ENCODE measurements at regions not wholly inside any gene's neighbourhood (a gene's known extent, or its start where the extent isn't known, plus 50 kb on each side); places are given as distances from the start of the nearest gene placed in this dataset.

DNA sequence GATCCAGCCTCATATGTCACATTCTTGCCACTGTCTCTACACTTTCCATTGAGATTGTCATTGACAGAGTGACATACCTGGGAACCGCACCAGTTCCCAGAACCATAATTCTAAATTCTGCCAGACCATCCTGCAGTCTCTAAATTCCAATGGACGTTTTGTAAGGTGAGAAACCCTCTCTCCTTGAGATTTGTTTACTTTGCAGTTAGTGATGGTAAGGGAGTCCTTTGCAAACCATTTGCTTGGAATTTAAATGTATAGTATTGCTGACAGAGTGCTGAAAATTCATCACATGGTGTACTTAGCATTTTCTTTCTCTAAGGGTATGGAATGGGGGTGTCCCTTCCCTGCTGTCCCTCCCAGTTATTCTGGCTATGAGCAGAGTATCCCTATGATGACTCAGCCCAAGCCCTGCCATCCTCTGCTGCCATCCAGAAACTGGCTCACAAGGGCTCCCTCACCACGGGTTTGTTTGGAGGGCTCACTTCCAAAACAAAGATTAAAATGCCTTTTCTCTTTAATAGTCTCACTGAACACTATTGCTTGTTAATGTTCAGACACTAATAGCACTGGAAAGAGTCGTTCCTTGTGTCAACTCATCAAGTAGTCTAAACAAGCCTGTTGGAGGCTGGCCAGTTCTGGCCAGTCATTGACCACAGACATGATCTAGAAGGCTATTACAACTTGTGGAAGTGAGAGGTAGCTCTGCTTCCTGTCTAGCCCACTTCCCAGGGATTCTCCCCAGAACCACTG, 129.0 kb upstream of the HMGA2 start (continued):
- TF ChIP-seq MYBL2 (CRISPR knock-in tag; IDR thresholded peaks at IDR 0.05) (no peak), ATF6 (CRISPR knock-in tag; IDR thresholded peaks at IDR 0.05) (no peak), ZNF671 (CRISPR knock-in tag; IDR thresholded peaks at IDR 0.05) (no peak), AFF4 (CRISPR knock-in tag; IDR thresholded peaks at IDR 0.05; ENCODE audit: borderline replicate concordance) (no peak)
- TF ChIP-seq, protein P1, sequence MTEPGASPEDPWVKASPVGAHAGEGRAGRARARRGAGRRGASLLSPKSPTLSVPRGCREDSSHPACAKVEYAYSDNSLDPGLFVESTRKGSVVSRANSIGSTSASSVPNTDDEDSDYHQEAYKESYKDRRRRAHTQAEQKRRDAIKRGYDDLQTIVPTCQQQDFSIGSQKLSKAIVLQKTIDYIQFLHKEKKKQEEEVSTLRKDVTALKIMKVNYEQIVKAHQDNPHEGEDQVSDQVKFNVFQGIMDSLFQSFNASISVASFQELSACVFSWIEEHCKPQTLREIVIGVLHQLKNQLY (CRISPR knock-in tag; IDR thresholded peaks at IDR 0.05): no peak

DNA sequence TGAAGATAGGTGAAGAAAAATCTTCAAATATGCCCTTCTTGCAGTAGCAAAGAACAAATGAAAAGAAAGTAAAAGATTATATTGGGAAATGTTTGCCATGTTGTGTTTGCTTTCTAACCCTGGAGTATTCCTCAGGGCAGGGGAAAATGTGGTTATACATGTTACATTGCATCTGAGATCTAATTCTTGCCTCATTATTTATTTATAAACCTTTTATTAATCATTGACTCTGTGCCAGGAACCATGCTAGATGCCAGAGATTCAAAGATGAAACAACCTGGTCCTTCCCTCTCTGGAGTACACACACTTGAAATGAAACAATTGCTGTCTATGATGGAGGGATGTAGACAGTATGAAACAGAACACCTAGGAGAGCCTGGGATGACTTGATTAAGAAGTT, 128.1 kb upstream of the HMGA2 start:
- no peak for DNase-seq (ENCODE audit: low spot score)
- no peak for ATAC-seq
- Mint-ChIP-seq H3K4me1 (peaks cover 17% of the 10 kb centered on the region), H3K4me3 (no peak overlapping the region), H3K9me3 (peaks cover 7% of the 10 kb centered on the region; the same call in 1 of the 2 replicates), H3K36me3 (no peaks in the 10 kb centered on the region), H3K27me3 (ENCODE audit: low read depth) (no peaks in the 10 kb centered on the region), H3K27ac (no peak overlapping the region)
- ChIA-PET POLR2A (no interaction called here), CTCF (interaction anchor here (1.4 kb wide), 1 partner anchor 139 kb away, joined by 4 read pairs; no protein-coding TSS in a partner anchor)
- TF ChIP-seq RELA (CRISPR knock-in tag; IDR thresholded peaks at IDR 0.05; ENCODE audit: borderline replicate concordance): no peak
- no peak for TF ChIP-seq ATF6 (CRISPR knock-in tag; IDR thresholded peaks at IDR 0.05)
- TF ChIP-seq FOXJ3 (CRISPR knock-in tag; IDR thresholded peaks at IDR 0.05; ENCODE audit: borderline replicate concordance): no peak
- TF ChIP-seq, protein P2, sequence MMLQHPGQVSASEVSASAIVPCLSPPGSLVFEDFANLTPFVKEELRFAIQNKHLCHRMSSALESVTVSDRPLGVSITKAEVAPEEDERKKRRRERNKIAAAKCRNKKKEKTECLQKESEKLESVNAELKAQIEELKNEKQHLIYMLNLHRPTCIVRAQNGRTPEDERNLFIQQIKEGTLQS (CRISPR knock-in tag; conservative IDR thresholded peaks at IDR 0.05): no peak

- ATAC-seq: no peak
- Mint-ChIP-seq H3K36me3 (no peaks in the 10 kb centered on the region), H3K4me1 (peaks cover 17% of the 10 kb centered on the region), H3K4me3 (no peak overlapping the region), H3K27ac (no peak overlapping the region), H3K9me3 (peaks cover 11% of the 10 kb centered on the region; the same call in 1 of the 2 replicates), H3K27me3 (ENCODE audit: low read depth) (no peaks in the 10 kb centered on the region)
- CTCF ChIA-PET: no interaction called here
- DNase-seq (ENCODE audit: low spot score): no peak
- POLR2A ChIA-PET: no interaction called here
- no peak for TF ChIP-seq ZNF232 (CRISPR knock-in tag; IDR thresholded peaks at IDR 0.05)
- no peak for TF ChIP-seq FOXK1 (CRISPR knock-in tag; IDR thresholded peaks at IDR 0.05)
- TF ChIP-seq, protein P3, sequence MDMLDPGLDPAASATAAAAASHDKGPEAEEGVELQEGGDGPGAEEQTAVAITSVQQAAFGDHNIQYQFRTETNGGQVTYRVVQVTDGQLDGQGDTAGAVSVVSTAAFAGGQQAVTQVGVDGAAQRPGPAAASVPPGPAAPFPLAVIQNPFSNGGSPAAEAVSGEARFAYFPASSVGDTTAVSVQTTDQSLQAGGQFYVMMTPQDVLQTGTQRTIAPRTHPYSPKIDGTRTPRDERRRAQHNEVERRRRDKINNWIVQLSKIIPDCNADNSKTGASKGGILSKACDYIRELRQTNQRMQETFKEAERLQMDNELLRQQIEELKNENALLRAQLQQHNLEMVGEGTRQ (CRISPR knock-in tag; IDR thresholded peaks at IDR 0.05): no peak
- TF ChIP-seq AFF4 (CRISPR knock-in tag; IDR thresholded peaks at IDR 0.05; ENCODE audit: borderline replicate concordance): no peak
- TF ChIP-seq SMAD4 (CRISPR knock-in tag; IDR thresholded peaks at IDR 0.05): no peak
- TF ChIP-seq ESRRA (CRISPR knock-in tag; IDR thresholded peaks at IDR 0.05; ENCODE audit: borderline replicate concordance): no peak
Measured at GRCh38 chr12:65699251-65699650, 125.0 kb upstream of the HMGA2 start.
